OCI-LY7 (cell line): ENCODE measurements at regions not wholly inside any gene's neighbourhood (a gene's known extent, or its start where the extent isn't known, plus 50 kb on each side); places are given as distances from the start of the nearest gene placed in this dataset.

Source experiments
- CTCF ChIP-seq: fragments of 200-600 bp; sonication (generic); conservative IDR thresholded peaks from 2 replicates; pipeline ENCODE4 v1.5.1; 2014; ENCODE audit warnings: mild to moderate bottlenecking, antibody characterized with exemption, low read length, moderate library complexity, mixed read lengths
- EZH2phosphoT487 ChIP-seq: fragments of 200-600 bp; sonication (generic); IDR thresholded peaks from 2 replicates; pipeline ENCODE4 v1.6.1; 2018; ENCODE audit warnings: low read depth, borderline replicate concordance, mild to moderate bottlenecking, mixed run types, antibody characterized with exemption, low read length, moderate library complexity, mixed read lengths

GRCh38 chr3:64856106-64856505 is 168.3 kb upstream of the ADAMTS9 start:
- TF ChIP-seq CTCF (no peak), EZH2phosphoT487 (no peak)
